NCI-H748 treated with DMSO at 0.1 percent for 48 hours (cell line): ENCODE measurements at regions not wholly inside any gene's neighbourhood (a gene's known extent, or its start where the extent isn't known, plus 50 kb on each side); places are given as distances from the start of the nearest gene placed in this dataset.

Source experiments
- DNase-seq: peaks from one replicate; lab custom pipeline; 2025; lab: John Stamatoyannopoulos, UW

DNA sequence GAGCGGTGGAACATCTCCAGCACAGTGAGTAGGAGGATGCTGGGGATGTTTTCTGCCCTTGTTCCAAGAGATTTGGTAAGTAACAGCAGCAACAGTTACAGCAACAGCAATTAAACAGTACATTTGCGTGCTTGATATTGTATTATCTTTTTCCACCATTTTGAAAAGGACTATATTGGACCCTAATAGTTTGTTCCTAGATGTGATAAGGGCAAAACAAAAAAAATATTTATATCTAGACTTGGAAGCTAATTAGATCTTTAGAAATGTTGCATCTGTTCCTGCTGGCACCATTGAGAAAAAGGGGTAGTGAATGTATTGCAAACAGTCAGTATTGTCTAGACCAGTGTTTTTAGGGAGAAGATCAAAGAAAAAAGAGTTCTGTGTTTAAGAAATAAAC lies 759.9 kb downstream of the JRKL start:
- DNase-seq: no peak

DNA sequence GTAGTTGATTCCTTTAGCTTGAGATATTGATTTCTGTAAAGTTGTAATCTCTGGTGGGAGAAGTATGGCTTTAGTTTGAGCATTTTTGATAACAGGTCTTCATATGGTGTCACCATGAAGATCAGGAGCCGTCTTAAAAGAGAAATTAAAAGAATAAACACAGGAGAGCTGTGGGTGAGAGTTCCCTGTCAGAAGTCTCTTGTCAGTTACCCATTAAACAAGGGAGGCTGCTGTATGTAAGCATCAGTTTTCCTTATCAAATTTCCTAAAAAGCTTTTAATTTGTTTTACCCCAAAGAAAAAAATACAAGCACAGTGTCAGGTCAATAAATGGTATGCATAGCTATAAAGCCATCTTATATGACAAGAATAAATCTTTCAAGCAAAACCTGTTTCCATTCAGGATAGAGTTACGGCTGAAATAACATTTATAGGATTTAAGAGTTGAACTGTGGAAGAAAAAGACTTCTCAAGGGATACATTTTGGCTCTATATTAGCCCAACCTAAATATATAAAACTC lies 767.5 kb downstream of the JRKL start:
- DNase-seq: no peak

DNA sequence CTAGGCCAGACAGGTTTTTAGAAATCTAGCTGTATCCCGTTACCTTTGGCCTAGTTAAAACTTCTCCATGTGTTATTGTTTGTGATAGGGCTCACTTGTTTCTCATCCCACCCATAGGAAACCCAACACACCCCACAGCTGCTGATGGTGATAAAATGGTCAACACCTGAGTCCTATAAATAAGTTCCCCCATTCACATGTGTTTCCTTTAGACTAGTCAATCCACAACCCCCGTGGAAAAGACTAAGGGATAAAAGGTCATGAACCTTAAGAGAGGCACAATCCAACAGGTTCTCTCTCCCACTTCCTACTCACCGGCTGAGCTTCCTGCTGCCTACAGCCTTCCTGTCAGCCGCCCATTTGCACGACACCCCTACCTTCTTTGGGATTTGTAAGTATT lies 768.4 kb downstream of the JRKL start:
- no peak for DNase-seq

DNA sequence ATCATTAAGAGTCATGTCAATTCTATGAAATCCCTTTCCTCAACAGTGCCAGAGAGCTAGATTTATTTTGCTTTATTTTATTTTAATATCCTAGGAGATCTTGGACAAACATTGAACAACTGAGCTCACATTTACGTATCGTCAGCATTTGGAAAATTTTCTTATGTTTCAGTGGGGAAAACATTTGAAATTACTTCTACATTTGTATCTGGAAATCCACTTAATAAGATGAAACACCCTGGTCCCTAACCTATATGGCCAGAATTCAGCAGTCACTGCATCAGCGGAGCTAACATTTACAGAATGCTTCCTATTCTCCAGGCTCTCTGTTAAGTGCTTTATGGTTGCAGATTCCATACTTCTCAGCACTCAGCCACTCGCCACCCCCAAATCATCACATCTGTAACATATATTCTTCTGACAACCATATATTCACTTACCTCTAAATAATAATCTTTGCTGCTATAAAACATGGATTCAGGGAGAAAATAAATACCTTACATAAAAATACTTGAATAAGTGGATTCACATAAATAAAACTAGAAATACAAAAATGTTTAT lies 773.9 kb downstream of the JRKL start:
- no peak for DNase-seq

DNA sequence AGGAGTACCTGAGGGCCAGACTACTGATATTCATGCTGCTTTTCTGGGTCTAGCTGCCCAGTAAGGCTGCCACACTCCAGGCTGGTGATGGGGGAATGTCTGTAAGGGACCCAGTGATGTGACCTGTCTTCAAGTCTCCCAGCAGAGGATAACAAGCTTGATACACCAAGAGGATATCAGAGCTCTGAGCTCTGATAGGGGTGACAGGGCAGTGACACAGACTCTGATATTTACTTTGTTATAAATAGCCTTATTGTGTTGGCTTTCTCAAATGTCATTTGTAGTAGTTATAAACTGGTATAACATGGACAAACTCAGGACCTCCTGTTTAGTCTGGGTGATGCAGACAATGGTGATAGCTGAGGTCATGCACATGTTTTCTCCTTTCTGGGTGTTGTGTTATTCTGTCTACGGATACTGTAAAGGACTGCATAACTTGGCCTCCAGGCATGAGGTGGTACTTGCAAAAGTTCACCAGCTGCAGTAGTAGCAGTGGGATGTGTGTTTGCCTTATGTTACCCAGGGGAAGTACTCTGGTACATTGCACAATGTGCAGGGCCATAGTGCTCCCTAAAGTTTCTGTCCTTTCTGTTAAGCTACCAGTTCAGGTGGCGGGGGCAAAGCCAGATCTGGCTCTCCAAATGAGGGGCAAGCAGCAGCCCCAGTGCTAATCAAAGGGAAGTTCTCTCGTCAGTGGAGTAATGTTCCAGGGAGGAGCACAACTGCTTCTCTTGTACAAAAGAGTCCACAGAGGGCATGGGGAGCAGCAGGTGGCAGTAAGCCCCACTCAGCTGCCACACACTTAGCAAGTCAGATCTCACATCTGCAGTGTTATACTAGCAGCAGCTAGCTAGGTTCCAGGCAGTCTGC lies 812.2 kb downstream of the JRKL start:
- no peak for DNase-seq

DNA sequence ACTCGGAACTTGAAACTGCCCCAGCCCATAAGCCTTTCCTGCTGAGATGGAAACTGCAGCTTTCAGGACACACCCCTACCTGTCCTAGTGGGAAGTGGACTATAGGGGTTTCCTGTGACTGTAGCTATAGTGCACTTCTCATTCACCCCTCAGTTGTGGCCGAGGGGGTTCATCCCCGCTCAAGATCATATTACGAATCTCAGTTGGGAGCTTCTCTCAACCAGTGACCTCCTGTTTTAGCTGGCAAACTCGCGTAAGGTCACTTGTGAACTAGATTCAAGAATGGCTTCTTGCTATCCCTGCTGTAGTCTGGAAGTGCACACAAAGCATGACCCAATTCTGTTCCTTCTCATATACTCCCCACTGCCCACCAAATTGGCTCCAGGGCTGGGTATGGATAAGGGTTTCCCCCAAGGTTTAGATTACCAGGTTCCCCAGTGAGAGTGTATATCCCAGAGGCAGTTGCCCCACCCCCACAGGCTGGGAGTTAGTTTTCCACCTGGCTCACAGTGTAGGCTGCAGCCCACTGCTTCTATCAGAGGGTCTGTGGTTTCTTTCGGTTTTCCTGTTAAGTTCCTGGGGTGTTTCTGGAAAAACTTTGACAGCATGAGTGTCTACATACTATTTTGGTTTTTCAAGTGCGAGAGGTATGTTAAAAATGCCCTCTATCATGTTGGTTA lies 812.9 kb downstream of the JRKL start:
- DNase-seq: no peak

DNA sequence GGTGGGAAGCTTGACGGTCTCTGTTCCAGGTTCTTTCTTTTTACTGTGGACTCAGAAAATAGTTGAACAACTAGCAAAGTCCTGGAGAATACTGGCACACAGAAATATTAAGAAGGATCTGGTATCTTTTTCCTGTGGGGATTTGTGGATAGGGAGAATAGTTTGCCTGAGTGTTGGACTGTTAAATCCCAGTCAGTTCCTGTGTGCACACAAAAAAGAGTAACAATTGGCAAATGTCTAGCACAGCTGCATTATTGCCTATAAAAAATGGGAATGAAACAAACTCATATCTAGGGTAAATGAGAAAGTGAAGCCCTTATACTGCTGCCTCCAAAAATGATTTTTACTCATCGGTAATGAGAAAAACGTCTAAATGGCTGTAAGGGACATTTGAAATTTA lies 828.2 kb downstream of the JRKL start:
- no peak for DNase-seq

DNA sequence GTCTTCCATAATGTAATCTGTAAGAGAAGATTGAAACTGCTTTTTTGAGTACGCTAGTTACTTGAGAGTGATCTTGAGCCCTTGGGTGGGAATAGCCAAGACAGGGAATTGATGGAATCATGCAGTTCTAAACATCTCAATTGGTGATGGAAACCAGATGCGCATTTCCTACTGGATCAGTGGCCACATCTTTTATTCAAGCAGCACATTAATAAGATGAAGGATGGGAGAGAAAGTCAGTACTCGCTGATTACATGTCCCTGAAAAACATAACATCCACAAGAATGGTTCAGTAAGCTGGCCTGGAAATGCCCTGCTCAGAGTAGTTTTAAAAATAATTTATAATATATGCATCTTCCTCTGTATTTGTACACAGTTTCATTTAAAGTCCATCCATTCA lies 833.8 kb downstream of the JRKL start:
- DNase-seq: no peak

DNA sequence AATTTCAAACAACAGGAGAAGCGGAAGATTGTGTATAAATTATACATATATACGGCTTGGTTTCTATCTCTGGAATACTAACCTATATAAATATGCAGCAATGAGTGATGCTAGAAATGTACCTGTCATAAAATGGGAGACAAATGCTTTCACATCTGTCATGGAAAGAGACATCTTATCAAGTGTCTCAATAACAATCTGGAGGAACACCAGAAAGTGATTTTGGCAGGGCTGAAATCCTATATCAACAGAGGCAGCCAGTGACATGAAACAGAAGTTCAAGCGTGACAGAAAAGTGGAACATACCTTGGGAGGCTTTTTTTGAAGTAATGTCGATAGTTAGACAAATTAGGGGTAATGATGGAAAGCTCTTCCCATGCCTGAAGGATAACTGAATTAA lies 834.6 kb downstream of the JRKL start:
- no peak for DNase-seq

DNA sequence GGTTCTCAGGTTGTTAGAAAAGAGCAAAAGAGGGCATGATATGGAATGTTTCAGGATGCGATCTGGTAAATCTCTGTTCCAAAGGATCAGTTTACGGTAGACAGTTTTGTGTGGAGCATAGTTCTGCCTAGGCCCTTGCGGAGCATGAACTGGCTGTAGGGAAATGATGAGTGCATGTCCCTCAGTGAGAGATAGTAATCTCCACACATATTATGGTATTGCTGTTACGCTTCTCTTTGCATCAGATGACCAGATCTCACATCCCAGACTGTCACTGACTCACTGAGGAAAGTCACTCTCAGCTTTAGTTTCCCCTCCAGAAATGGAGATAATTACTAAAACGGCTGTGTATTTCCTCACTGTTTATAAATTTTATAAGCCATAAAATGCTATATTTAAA lies 836.0 kb downstream of the JRKL start:
- DNase-seq: no peak

DNA sequence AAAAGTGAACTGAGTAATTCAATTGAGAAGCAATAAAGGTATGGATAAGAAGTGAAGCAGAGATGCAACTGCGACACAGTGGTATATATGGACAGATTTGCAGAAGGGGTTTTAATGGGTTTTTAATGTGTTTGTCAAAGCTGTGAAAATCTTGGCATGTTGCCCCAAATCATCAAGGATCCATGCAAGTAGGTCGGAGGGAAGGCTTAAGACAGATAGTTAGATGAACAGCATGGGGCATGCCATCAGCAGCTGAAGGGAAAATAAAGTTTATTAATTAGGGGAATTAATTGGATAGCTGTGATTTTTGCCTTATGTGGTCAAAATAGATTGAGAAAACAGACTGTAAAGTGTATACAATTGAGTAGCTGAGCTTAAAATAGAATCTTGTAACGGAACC lies 840.1 kb downstream of the JRKL start:
- DNase-seq: peak; percentile 6

DNA sequence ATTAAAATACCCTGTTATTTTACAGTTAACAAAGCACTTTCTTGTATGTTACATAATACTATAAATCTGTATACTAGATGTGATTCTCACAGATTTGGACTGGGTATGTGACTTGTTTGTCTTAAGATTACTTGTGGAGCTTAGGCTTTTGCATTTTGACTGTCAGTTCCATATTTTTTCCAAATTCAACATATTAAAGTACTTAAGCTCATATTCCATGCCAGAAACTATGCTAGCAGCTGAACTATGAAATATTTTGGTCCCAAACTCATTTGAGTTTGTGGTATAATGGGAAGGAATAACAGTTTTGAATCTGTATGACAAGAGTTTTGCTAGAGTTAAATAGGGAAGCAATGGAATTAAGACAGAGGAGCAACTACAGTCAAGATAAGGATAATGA lies 841.4 kb downstream of the JRKL start:
- DNase-seq: no peak

DNA sequence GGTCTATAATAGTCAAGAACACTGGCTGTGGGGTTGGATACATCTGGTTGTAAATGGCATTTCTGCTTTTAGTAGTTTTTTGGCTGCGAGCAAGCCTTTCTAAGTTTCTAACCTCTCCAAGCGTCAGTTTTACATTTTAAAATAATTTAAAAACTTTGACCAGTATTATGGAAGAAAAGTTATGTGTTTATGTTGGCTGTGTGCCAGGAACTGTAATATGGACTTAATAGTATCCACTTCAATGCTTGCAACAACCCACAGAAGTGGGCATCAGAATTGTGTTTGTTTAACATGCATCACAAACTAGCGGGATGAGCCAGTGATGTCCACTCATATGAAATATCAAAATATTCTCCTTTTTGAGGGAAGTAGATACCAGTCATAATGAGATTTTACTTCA lies 844.2 kb downstream of the JRKL start:
- no peak for DNase-seq

DNA sequence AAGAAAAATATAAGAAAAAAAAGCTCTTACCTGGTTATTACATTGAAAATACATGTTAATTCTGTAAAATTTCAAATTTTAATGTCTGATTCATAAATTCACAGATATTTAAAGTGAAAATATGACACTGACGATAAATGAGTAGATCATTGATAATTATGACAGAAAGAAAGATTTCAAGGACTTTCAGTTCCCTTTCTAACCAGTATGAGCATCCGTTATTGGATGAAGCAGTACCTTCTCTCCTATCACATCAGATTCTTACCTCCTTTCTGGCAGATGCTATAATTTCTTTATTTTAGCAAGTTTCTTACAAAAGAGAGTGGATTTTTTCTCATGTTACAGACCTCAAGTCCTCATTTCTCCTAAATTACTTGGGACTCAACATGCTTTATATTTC lies 847.3 kb downstream of the JRKL start:
- no peak for DNase-seq

DNA sequence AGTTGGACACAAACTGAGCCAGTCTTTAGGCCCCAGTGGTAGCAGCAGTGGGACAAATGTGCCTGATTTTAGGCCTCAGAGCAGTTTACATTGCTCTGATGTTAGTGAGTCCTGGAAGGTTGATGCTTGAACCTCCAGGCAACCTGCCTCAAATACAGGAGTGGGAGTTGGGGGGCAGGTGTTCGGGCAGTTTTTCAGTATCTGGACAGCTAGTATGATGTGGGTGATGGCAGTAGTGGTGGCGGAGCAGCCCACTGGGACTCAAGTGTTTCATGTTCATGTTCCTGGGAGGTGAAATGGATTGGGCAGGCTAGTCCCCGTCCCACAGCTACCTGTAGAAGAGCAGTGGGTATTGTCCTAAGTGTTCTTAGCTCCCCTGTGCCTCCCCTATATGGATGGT lies 857.8 kb downstream of the JRKL start:
- no peak for DNase-seq

DNA sequence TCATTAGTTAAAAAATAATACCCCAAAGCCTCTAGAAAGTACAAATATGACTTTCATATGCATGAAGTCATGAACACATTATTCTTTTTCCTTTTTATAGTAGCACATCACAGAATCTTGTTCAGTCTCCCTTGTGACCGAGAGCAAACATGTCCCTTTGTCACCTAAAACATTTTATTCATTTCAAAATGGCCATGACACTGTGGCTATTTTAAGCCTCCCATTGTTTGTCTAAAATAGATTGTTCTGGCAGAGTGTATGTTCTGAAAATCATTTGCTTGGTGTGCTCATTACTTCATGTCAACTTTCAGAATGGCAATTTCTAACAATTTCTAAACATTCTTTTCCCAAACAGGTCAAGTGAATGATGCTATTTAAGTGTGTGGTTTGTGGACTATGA lies 865.0 kb downstream of the JRKL start:
- no peak for DNase-seq

DNA sequence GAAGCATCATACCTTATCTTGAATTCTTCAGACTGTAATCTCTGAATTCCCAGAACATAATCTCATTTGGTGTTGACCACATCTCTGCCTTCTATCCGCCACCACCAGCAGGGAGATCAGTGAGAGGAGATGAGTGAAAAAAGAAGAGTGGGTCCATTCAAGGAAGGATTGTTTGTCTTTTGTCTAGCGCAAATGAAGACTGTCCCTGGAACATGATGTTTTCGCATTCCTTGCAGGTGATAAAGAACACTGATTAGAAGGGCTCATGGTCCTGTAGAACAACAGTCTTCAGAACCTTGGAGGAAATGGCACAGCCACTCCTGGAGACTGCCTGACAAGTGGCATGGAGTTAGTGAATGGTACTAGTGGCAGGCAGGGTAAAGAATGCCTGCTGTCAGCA lies 869.6 kb downstream of the JRKL start:
- DNase-seq: no peak

DNA sequence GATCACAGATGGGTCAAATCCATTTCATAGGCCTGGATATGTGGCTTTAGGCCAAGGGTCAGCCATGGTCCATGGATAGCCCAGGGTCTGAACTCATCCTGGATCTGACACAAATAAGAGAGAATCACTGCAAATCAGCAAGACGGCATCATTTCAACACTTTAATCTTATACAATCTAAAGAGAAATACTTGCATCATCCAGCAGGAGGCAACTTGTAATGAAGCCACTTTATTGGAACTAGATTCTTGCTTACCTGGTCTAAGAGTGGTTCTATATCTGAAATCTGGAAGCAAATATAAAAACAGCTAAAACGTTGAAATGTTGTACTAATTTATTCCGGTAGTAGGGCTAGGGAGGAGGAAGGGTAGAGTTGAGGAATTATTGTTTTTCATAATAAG lies 870.1 kb downstream of the JRKL start:
- DNase-seq: no peak

DNA sequence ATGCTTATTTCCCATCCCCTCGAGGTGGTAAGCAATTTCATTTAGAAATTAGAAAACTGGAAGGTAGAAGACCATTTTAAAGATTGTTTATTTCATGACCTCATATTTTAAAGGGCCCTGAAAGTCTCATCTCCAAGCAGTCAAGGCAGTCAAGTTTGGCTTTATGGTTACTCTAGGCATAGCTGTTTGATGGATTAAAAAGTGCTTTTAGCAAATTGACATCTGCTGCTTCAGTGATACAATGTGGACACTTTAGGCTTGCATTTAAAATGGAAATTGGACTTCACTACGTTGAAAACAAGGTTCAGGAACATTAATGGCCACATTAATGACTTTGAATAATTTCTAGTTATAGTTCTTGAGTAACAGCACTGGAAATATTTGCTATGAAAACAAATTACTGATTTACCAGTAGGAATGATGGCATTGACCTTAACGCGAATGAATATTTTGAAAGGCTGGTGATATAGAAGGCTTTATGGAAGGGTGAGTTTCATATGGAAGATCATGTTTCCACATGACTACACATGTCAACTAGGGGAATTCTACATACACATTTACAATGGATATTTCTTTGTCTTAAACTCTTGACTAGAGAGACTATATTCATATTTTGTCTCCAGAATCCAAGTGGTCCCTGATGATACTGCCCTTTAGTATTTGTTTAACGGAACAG lies 873.5 kb downstream of the JRKL start:
- DNase-seq: no peak

DNA sequence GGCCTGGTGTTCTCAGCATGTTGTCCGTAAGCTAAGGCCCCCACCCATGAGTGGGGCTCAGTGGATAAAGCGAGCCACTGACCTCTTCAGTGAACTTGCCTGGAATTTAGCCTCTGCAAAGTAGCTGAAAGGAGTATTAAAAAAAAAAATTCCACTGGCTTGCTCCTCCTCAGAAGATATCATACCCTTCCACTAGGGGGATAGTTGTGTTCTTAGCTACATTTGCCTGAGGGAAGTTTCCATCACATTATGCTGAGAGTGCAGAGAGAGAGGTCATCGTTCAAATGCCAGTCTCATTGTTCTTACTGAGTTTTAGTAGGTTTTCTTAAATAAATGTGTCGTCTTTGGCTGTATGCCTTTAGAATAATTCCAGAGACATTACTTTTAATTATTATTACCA lies 879.7 kb downstream of the JRKL start:
- no peak for DNase-seq

DNA sequence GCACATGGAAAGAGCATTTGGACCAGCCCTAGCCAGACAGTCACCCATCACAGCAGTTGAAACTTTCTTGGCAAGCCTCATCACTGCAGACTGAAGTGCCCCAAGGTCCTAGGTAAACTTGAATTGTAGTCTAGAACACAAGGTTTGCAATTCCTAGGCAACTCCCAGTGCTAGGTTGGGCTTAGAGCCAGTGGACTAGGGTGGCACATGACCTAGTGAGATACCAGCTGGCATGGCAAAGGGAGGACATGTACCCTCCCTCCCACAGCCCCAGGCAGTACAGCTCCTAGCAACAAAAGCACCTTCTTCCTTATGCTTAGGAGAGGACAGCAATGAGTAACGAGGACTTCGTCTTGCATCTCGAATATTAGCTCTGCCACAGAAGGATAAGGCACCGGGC lies 889.5 kb downstream of the JRKL start:
- DNase-seq: no peak

DNA sequence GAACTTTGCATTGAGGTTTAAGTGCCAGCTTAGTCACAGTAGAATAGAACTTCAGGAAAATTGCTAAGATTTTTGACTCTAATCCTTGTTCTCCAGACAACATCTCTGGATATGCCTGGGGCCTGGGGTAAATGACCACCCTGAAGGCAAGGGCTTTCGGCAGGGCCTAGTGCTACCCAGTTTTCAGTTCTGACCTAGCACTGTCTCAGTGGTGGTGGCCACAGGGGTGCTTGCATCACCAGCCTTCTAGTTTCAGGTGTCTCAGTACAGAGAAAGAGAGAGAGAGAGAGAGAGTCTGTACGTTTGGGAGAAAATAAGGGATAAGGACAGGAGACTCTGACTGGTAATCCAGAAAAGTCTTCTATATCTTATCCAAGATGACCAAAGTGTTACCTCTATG lies 890.5 kb downstream of the JRKL start:
- no peak for DNase-seq

DNA sequence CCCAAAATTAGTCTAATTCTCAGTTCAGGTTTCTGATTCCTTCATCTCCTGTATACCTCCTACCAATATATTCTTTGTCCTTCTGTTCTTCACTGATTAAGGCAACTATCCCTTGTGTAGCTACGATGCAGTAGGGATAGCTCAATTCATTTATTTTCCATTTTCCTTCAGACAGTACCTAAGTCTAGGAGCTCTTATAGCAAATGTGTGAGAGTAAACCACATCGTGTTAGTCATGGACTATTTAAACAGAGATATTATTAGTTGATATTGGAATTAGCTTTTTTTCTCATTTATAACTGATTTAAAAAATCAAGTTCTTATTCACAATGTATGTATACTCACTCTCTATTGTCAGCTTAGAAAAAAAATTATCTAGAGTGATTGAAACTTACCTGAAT lies 900.0 kb downstream of the JRKL start:
- DNase-seq: no peak
